Common myeloid progenitor, CD34-positive (primary cell): ENCODE measurements at regions not wholly inside any gene's neighbourhood (a gene's known extent, or its start where the extent isn't known, plus 50 kb on each side); places are given as distances from the start of the nearest gene placed in this dataset.
"Not testable (repeated sequence)": the region's sequence is repeated elsewhere in the genome, so short reads cannot be mapped to it uniquely, and the experiment has no call there.

ENCODE experiments used
- CTCF ChIA-PET: fragments of 350-600 bp; sonication (Branson Sonifier 250); formaldehyde crosslinking; loops from one replicate; lab custom pipeline; 2021; ENCODE audit warnings: antibody characterized with exemption; lab: Charles Lee
- POLR2A ChIA-PET: fragments of 350-600 bp; sonication (Branson Sonifier 250); formaldehyde crosslinking; loops from one replicate; lab custom pipeline; 2021; ENCODE audit warnings: antibody characterized with exemption; lab: Charles Lee
- DNase-seq, 3 donors: peaks; one replicate each; pipeline versions ENCODE4 v3.0.0 to v3.0.0-alpha.2; 2013
- H3K27ac ChIP-seq, 2 experiments: 1 replicate in 1 of 2; 2 replicates in 1 of 2; pipeline ENCODE4 v1.7.0; 2013; ENCODE audit warnings: inconsistent platforms in 2 of 2, low read length in 2 of 2, mild to moderate bottlenecking in 2 of 2, low read depth in 1 of 2, moderate library complexity in 1 of 2; ENCODE audit not compliant: severe bottlenecking in 2 of 2, insufficient read depth in 1 of 2, poor library complexity in 1 of 2
- H3K27me3 ChIP-seq, 5 experiments: replicated peaks in 2 of 5; 1 replicate in 3 of 5; 2 replicates in 2 of 5; pipeline versions ENCODE4 v1.6.1 to v1.7.0; 2013; ENCODE audit warnings: low read length in 4 of 5, mild to moderate bottlenecking in 2 of 5, moderate library complexity in 2 of 5, inconsistent platforms in 1 of 5; ENCODE audit not compliant: insufficient read depth in 5 of 5, control insufficient read depth in 4 of 5
- H3K36me3 ChIP-seq, 4 experiments: 1 replicate in 2 of 4; 2 replicates in 2 of 4; pipeline versions ENCODE4 v1.6.1 to v1.7.0; 2013; ENCODE audit warnings: low read length in 3 of 4, control low read depth in 1 of 4, mild to moderate bottlenecking in 1 of 4; ENCODE audit not compliant: control insufficient read depth in 4 of 4, insufficient read depth in 4 of 4
- H3K4me1 ChIP-seq, 4 experiments: 1 replicate in 3 of 4; 2 replicates in 1 of 4; pipeline versions ENCODE4 v1.6.1 to v1.7.1; 2013; ENCODE audit warnings: low read length in 3 of 4, mild to moderate bottlenecking in 3 of 4, control low read depth in 1 of 4, inconsistent platforms in 1 of 4, moderate library complexity in 1 of 4; ENCODE audit not compliant: control insufficient read depth in 4 of 4, insufficient read depth in 4 of 4; ENCODE audit errors: control extremely low read depth in 1 of 4
- H3K4me3 ChIP-seq, 7 experiments: 1 replicate in 4 of 7; 2 replicates in 3 of 7; pipeline versions ENCODE4 v1.5.1 to v1.7.0; 2013; ENCODE audit warnings: mild to moderate bottlenecking in 7 of 7, low read length in 6 of 7, moderate library complexity in 6 of 7, inconsistent platforms in 2 of 7, low read depth in 2 of 7, control low read depth in 1 of 7; ENCODE audit not compliant: insufficient read depth in 4 of 7, control insufficient read depth in 1 of 7; ENCODE audit errors: extremely low read depth in 1 of 7
- H3K9me3 ChIP-seq, 5 experiments: 1 replicate in 4 of 5; 2 replicates in 1 of 5; pipeline versions ENCODE4 v1.6.1 to v1.7.1; 2013; ENCODE audit warnings: low read length in 4 of 5, mild to moderate bottlenecking in 2 of 5, inconsistent platforms in 1 of 5, low read depth in 1 of 5, moderate library complexity in 1 of 5; ENCODE audit not compliant: control insufficient read depth in 4 of 5, insufficient read depth in 2 of 5; ENCODE audit errors: control extremely low read depth in 1 of 5
- WGBS: methylation state at CpG from one replicate; pipeline ENCODE4 v1.1.5; 2013; ENCODE audit not compliant: insufficient coverage; 5-methylcytosine and 5-hydroxymethylcytosine counted together

DNA sequence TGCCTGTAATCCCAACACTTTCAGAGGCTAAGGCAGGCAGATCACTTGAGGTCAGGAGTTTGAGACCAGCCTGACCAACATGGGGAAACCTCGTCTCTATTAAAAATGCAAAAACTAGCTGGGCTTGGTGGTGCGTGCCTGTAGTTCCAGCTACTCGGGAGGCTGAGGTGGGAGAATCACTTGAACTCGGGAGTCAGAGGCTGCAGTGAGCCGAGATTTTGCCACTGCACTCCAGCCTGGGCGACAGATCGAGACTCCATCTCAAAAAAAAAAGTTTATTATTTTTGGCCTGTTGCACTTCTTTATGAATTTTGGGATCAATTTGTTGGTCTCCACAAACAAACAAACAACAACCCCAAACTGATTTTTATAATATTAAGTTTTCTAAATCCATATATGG is 143.5 kb upstream of the NPY2R start:
- DNase-seq, CTCF ChIA-PET, H3K36me3 ChIP-seq, H3K27me3 ChIP-seq, POLR2A ChIA-PET, H3K4me3 ChIP-seq, H3K27ac ChIP-seq, H3K9me3 ChIP-seq, H3K4me1 ChIP-seq: not testable (repeated sequence)
- WGBS, result 96% methylated on average over 5 of the region's 7 CpGs

GRCh38 chr4:155066871-155067270 is 141.6 kb upstream of the NPY2R start:
- Histone ChIP-seq H3K27ac (no peak overlapping the region), H3K9me3 (peaks cover 0 to 1% (median 0%) of the 10 kb centered on the region in 5 experiments), H3K36me3 (no peaks in the 10 kb centered on the region), H3K4me1 (no peaks in the 10 kb centered on the region), H3K4me3 (no peak overlapping the region), H3K27me3 (no peaks in the 10 kb centered on the region)
- ChIA-PET POLR2A (interaction anchor here (0.6 kb wide), 1 partner anchor 448 kb away, joined by 5 read pairs; no protein-coding TSS in a partner anchor), CTCF (no interaction called here)
- no peak for DNase-seq

DNA sequence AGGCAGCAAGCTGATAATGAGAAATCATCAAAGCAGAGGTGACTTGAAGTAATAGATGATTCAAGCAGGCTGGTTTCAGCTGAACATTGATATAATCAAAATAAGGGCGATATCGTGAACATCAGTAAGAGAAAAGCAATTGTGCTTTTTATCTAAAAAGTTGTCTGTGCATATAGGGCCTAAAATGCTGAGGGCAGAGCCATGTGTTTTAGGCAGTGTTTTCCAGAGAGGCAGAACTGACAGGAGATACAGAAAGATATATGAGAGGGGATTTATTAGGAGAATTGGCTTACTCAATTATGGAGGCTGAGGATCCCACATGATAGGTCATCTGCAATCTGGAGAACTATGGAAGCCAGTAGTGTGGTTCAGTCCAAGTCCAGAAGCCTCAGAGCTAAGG is 136.5 kb upstream of the NPY2R start:
- Histone ChIP-seq H3K4me3 (no peak overlapping the region), H3K36me3 (no peaks in the 10 kb centered on the region), H3K4me1 (no peaks in the 10 kb centered on the region), H3K27ac (no peak overlapping the region), H3K9me3 (peaks cover 0 to 3% (median 0%) of the 10 kb centered on the region in 5 experiments), H3K27me3 (no peaks in the 10 kb centered on the region)
- WGBS, result 94% methylated on average over 2 of the region's 2 CpGs
- DNase-seq, result no peak
- ChIA-PET POLR2A (no interaction called here), CTCF (no interaction called here)

GRCh38 chr4:155072417-155072816 is 136.0 kb upstream of the NPY2R start:
- WGBS, result 100% methylated on average over 2 of the region's 4 CpGs
- no peak for DNase-seq
- Histone ChIP-seq H3K27ac (no peak overlapping the region), H3K9me3 (peaks cover 0 to 3% (median 0%) of the 10 kb centered on the region in 5 experiments), H3K4me1 (no peaks in the 10 kb centered on the region), H3K36me3 (no peaks in the 10 kb centered on the region), H3K4me3 (no peak overlapping the region), H3K27me3 (no peaks in the 10 kb centered on the region)
- CTCF ChIA-PET, result interaction anchor here (0.6 kb wide), 1 partner anchor 63 kb away, joined by 3 read pairs; no protein-coding TSS in a partner anchor
- POLR2A ChIA-PET, result no interaction called here

DNA sequence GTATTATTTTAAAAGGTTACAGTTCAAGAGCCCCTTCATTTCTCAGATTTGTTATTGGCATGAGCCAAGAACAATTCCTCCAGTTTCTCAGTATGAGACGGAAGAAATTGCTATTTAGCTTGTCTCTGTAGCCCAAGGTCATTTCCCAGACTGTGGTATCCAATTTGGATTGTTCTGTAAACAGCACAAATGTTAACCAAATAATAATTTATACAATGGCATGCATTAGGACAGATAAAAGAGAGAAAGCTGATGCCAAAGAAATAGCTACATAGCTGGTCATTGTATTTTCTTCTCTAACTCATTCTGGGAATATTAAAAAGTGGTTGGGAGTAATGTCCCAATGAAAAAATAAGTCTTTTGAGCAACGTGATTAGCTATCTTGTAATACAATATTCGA is 134.6 kb upstream of the NPY2R start:
- no peak overlapping the region for H3K4me3 ChIP-seq
- POLR2A ChIA-PET, result no interaction called here
- no peaks in the 10 kb centered on the region for H3K27me3 ChIP-seq
- no peak for DNase-seq
- H3K4me1 ChIP-seq, result no peaks in the 10 kb centered on the region
- no peak overlapping the region for H3K27ac ChIP-seq
- H3K36me3 ChIP-seq, result no peaks in the 10 kb centered on the region
- peaks cover 0 to 3% (median 0%) of the 10 kb centered on the region in 5 experiments for H3K9me3 ChIP-seq
- 100% methylated on average over 1 of the region's 3 CpGs for WGBS
- CTCF ChIA-PET, result no interaction called here

- ChIA-PET CTCF (no interaction called here), POLR2A (no interaction called here)
- no peak for DNase-seq
- Histone ChIP-seq H3K27ac (no peak overlapping the region), H3K36me3 (no peaks in the 10 kb centered on the region), H3K4me3 (no peak overlapping the region), H3K4me1 (no peaks in the 10 kb centered on the region), H3K9me3 (peaks cover 0 to 2% (median 0%) of the 10 kb centered on the region in 5 experiments), H3K27me3 (no peaks in the 10 kb centered on the region)
- WGBS, result no CpG with 5 or more reads among the region's 3 CpGs
These were observed 132.1 kb upstream of the NPY2R start for GRCh38 chr4:155076256-155076785.

GRCh38 chr4:155077452-155078229 is 130.8 kb upstream of the NPY2R start:
- H3K4me1 ChIP-seq, result no peaks in the 10 kb centered on the region
- DNase-seq, result no peak
- H3K27me3 ChIP-seq, result no peaks in the 10 kb centered on the region
- peaks cover 0 to 2% (median 0%) of the 10 kb centered on the region in 5 experiments for H3K9me3 ChIP-seq
- POLR2A ChIA-PET, result no interaction called here
- no peak overlapping the region for H3K4me3 ChIP-seq
- CTCF ChIA-PET, result no interaction called here
- H3K27ac ChIP-seq, result no peak overlapping the region
- WGBS, result no CpG with 5 or more reads among the region's 2 CpGs
- H3K36me3 ChIP-seq, result no peaks in the 10 kb centered on the region
